Stomach (tissue), 4 donors: ENCODE measurements at regions not wholly inside any gene's neighbourhood (a gene's known extent, or its start where the extent isn't known, plus 50 kb on each side); places are given as distances from the start of the nearest gene placed in this dataset.

Experiments
- POLR2A ChIP-seq, 4 donors: fragments of 450-650 bp; IDR thresholded peaks; one replicate each; pipeline ENCODE4 v1.6.1; 2016; ENCODE audit warnings: antibody characterized with exemption in 4 of 4, control low read depth in 2 of 4, mild to moderate bottlenecking in 1 of 4, moderate library complexity in 1 of 4
- POLR2AphosphoS5 ChIP-seq, 3 donors: sonication (generic); formaldehyde crosslinking; IDR thresholded peaks; one replicate each; pipeline ENCODE4 v1.6.1; 2016; ENCODE audit warnings: antibody characterized with exemption in 3 of 3
- TF ChIP-seq, protein P1 (sequence below), 7 experiments: fragments of 450-650 bp in 4 of 7; fragments of 200-600 bp in 3 of 7; sonication (generic) in 3 of 7; IDR thresholded peaks; one replicate each; pipeline ENCODE4 v1.5.1; 2016 to 2019; ENCODE audit warnings: antibody characterized with exemption in 7 of 7, control low read depth in 2 of 7, mild to moderate bottlenecking in 1 of 7

DNA sequence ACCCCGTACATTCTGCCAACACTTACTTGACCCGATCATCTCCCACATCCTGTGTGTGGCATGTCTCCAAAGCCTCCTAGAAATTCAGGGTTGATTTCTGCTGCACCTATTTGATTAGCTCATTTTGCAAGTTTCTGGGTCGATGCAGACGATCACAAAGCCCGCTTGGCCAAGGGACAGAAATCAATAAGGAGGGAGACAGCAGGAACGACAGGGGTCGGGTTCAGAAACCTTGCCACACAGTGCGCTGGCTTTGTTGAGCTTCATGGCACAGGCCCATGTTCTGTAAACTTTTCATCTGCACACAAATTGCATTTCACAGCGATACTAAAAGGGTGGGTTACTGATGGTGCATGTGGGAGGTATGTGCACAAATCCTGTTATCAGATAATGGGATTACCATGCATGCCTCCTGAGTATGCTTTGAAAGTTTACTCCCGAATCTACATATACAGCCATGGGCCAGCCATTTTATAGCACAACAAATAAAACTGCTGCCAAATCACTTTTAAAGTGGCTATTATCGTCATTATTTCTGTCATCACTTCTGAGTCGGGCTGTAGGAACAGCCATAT is 95.9 kb upstream of the ATP11B start:
- TF ChIP-seq, protein P1, sequence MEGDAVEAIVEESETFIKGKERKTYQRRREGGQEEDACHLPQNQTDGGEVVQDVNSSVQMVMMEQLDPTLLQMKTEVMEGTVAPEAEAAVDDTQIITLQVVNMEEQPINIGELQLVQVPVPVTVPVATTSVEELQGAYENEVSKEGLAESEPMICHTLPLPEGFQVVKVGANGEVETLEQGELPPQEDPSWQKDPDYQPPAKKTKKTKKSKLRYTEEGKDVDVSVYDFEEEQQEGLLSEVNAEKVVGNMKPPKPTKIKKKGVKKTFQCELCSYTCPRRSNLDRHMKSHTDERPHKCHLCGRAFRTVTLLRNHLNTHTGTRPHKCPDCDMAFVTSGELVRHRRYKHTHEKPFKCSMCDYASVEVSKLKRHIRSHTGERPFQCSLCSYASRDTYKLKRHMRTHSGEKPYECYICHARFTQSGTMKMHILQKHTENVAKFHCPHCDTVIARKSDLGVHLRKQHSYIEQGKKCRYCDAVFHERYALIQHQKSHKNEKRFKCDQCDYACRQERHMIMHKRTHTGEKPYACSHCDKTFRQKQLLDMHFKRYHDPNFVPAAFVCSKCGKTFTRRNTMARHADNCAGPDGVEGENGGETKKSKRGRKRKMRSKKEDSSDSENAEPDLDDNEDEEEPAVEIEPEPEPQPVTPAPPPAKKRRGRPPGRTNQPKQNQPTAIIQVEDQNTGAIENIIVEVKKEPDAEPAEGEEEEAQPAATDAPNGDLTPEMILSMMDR (IDR thresholded peaks at IDR 0.05), result no peak
- no peak for TF ChIP-seq POLR2A (IDR thresholded peaks at IDR 0.05)
- no peak for TF ChIP-seq POLR2AphosphoS5 (IDR thresholded peaks at IDR 0.05)
